Breast epithelium (tissue), 3 donors: ENCODE measurements at regions not wholly inside any gene's neighbourhood (a gene's known extent, or its start where the extent isn't known, plus 50 kb on each side); places are given as distances from the start of the nearest gene placed in this dataset.

ENCODE experiments used
- POLR2A ChIP-seq: fragments of 450-650 bp; IDR thresholded peaks from one replicate; pipeline ENCODE4 v1.6.1; 2016; ENCODE audit warnings: antibody characterized with exemption, mild to moderate bottlenecking, moderate library complexity
- TF ChIP-seq, protein P1 (sequence below), 3 donors: fragments of 450-650 bp; IDR thresholded peaks; one replicate each; pipeline ENCODE4 v1.5.1; 2016 to 2017; ENCODE audit warnings: antibody characterized with exemption in 3 of 3, mild to moderate bottlenecking in 3 of 3, moderate library complexity in 3 of 3

DNA sequence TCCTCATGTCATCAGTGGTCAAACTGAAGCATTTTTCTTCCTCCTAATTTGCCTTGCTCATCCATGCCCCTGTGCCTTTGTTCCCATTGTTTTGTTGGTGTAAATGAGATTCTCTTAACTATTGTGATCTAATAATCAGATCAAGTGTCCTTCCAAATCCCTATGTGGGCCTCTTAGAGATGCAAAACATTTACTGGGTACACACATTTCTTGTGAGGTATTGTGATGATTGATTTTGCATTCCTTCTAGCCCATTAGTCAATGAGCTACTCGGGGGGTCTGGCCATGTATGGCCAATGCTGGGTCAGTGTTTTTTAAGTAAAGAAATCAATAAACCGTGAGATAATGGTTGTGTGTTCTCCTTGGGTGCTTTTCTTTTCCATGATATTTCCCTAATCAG lies 580.4 kb downstream of the VGLL3 start:
- TF ChIP-seq, protein P1, sequence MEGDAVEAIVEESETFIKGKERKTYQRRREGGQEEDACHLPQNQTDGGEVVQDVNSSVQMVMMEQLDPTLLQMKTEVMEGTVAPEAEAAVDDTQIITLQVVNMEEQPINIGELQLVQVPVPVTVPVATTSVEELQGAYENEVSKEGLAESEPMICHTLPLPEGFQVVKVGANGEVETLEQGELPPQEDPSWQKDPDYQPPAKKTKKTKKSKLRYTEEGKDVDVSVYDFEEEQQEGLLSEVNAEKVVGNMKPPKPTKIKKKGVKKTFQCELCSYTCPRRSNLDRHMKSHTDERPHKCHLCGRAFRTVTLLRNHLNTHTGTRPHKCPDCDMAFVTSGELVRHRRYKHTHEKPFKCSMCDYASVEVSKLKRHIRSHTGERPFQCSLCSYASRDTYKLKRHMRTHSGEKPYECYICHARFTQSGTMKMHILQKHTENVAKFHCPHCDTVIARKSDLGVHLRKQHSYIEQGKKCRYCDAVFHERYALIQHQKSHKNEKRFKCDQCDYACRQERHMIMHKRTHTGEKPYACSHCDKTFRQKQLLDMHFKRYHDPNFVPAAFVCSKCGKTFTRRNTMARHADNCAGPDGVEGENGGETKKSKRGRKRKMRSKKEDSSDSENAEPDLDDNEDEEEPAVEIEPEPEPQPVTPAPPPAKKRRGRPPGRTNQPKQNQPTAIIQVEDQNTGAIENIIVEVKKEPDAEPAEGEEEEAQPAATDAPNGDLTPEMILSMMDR (IDR thresholded peaks at IDR 0.05): no peak
- TF ChIP-seq POLR2A: no peak
